OCI-LY7 (cell line): ENCODE measurements at regions not wholly inside any gene's neighbourhood (a gene's known extent, or its start where the extent isn't known, plus 50 kb on each side); places are given as distances from the start of the nearest gene placed in this dataset.

Experiments
- BruUV-seq: library from RNA; stranded (reverse); fragments of 400-500 nt; replicated peaks from 2 replicates; lab custom pipeline; 2021; lab: Mats Ljungman, UMichigan
- CTCF ChIA-PET: fragments of 300-600 bp; sonication (Branson Sonifier 250); formaldehyde crosslinking; loops from one replicate; lab custom pipeline; 2022; ENCODE audit warnings: antibody characterized with exemption; ENCODE audit not compliant: unreplicated experiment; lab: Charles Lee
- POLR2A ChIA-PET: fragments of 300-600 bp; sonication (Branson Sonifier 250); formaldehyde crosslinking; loops from one replicate; lab custom pipeline; 2022; ENCODE audit warnings: antibody characterized with exemption; lab: Charles Lee
- DNase-seq: peaks from one replicate; pipeline ENCODE4 v3.0.0-alpha.2; 2015; ENCODE audit warnings: low spot score
- H2AFZ ChIP-seq: fragments of 200-600 bp; sonication (generic), shearing (Covaris generic); 2 replicates; pipeline ENCODE4 v1.6.1; 2014; ENCODE audit warnings: mild to moderate bottlenecking, antibody characterized with exemption, low read length, moderate library complexity
- H3K27ac ChIP-seq: fragments of 200-600 bp; sonication (generic); 2 replicates; pipeline ENCODE4 v1.5.1; 2014; ENCODE audit warnings: mixed run types, low read depth, mild to moderate bottlenecking, moderate library complexity, low read length, inconsistent platforms; ENCODE audit not compliant: poor library complexity, severe bottlenecking
- H3K36me3 ChIP-seq: fragments of 200-600 bp; sonication (generic); 2 replicates; pipeline ENCODE4 v1.6.1; 2014; ENCODE audit warnings: mild to moderate bottlenecking, antibody characterized with exemption, low read length, moderate library complexity, mixed read lengths; ENCODE audit not compliant: insufficient read depth
- H3K4me1 ChIP-seq: fragments of 200-600 bp; sonication (generic); 2 replicates; pipeline ENCODE4 v1.5.1; 2014; ENCODE audit warnings: mild to moderate bottlenecking, low read length; ENCODE audit not compliant: insufficient read depth, poor library complexity, severe bottlenecking
- H3K4me2 ChIP-seq: fragments of 200-600 bp; sonication (generic); 2 replicates; pipeline ENCODE4 v1.6.1; 2014; ENCODE audit warnings: mild to moderate bottlenecking, low read length
- H3K4me3 ChIP-seq: fragments of 200-600 bp; sonication (generic); 2 replicates; pipeline ENCODE4 v1.5.1; 2014; ENCODE audit warnings: mild to moderate bottlenecking, low read depth, low read length; ENCODE audit not compliant: poor library complexity, severe bottlenecking
- H3K79me2 ChIP-seq: fragments of 200-600 bp; sonication (generic); 2 replicates; pipeline ENCODE4 v1.6.1; 2016; ENCODE audit warnings: low read depth, mild to moderate bottlenecking, low read length, moderate library complexity, mixed read lengths; ENCODE audit not compliant: insufficient read depth
- H3K9me2 ChIP-seq: fragments of 200-600 bp; sonication (generic); 2 replicates; pipeline ENCODE4 v1.6.1; 2016; ENCODE audit warnings: mild to moderate bottlenecking, low read length, mixed read lengths; ENCODE audit not compliant: insufficient read depth
- H3K9me3 ChIP-seq: fragments of 200-600 bp; sonication (generic); 2 replicates; pipeline ENCODE4 v1.6.1; 2014; ENCODE audit warnings: mild to moderate bottlenecking, mixed run types, low read length, mixed read lengths
- H4K20me1 ChIP-seq: fragments of 200-600 bp; sonication (generic); 2 replicates; pipeline ENCODE4 v1.6.1; 2014; ENCODE audit warnings: mild to moderate bottlenecking, antibody characterized with exemption, low read length, moderate library complexity, mixed read lengths; ENCODE audit not compliant: insufficient read depth
- EZH2phosphoT487 ChIP-seq: fragments of 200-600 bp; sonication (generic); IDR thresholded peaks from 2 replicates; pipeline ENCODE4 v1.6.1; 2018; ENCODE audit warnings: low read depth, borderline replicate concordance, mild to moderate bottlenecking, mixed run types, antibody characterized with exemption, low read length, moderate library complexity, mixed read lengths
- intact Hi-C: fragments of 100-400 bp; cut with micrococcal nuclease; formaldehyde crosslinking; loops from one replicate; pipeline ENCODE4 v1.10.0; 2022; ENCODE audit not compliant: unreplicated experiment
- TF ChIP-seq, protein P1 (sequence below): fragments of 200-600 bp; sonication (generic); conservative IDR thresholded peaks from 2 replicates; pipeline ENCODE4 v1.5.1; 2014; ENCODE audit warnings: mild to moderate bottlenecking, antibody characterized with exemption, low read length, moderate library complexity, mixed read lengths

DNA sequence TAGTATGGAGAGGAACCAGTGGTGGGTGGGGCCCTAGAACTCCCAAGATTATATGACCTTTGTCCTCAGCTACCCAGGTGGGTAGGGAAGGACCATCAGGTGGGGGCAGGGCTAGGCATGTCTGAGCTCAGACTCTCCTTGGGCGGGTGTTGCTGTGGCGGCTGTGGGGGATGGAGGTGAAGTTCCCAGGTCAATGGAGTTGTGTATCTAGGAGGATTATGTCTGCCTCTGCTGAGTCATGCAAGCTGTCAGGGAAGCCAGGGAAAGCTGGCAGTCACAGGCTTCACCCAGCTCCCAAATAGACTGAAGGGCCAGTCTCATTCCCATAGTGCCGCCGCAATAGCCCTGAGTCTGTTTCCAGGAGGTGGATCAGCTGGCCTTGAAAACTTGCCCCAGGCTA, 139.7 kb upstream of the CFAP20DC start:
- intact Hi-C loops, result no loop called here

DNA sequence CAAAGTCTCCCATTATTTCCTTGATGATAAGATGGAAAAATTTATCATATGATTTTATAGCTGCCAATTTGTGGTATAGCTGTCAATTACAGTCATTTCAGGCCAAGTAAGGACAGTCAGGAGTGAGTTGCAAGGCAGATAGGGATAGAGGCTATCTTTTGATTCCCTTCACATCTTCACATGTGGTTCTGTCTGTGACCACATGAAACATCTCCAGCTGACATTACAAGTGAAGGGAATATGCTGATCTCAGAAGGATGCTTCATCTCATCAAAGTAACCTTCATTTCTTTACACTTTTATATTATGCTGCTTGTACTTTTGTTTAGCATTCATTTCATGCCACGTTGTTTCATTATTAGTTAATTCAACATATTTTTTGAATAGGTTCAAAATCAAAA, 136.9 kb upstream of the CFAP20DC start:
- no TSS peak for BruUV-seq
- H3K27ac ChIP-seq, result no peak overlapping the region
- CTCF ChIA-PET, result no interaction called here
- TF ChIP-seq EZH2phosphoT487, result no peak
- TF ChIP-seq, protein P1, sequence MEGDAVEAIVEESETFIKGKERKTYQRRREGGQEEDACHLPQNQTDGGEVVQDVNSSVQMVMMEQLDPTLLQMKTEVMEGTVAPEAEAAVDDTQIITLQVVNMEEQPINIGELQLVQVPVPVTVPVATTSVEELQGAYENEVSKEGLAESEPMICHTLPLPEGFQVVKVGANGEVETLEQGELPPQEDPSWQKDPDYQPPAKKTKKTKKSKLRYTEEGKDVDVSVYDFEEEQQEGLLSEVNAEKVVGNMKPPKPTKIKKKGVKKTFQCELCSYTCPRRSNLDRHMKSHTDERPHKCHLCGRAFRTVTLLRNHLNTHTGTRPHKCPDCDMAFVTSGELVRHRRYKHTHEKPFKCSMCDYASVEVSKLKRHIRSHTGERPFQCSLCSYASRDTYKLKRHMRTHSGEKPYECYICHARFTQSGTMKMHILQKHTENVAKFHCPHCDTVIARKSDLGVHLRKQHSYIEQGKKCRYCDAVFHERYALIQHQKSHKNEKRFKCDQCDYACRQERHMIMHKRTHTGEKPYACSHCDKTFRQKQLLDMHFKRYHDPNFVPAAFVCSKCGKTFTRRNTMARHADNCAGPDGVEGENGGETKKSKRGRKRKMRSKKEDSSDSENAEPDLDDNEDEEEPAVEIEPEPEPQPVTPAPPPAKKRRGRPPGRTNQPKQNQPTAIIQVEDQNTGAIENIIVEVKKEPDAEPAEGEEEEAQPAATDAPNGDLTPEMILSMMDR, result no peak
- H2AFZ ChIP-seq, result no peak overlapping the region
- H3K4me3 ChIP-seq, result no peak overlapping the region
- no peak overlapping the region for H3K4me2 ChIP-seq
- H3K4me1 ChIP-seq, result no peaks in the 10 kb centered on the region
- H3K9me2 ChIP-seq, result no peaks in the 10 kb centered on the region
- H3K36me3 ChIP-seq, result no peaks in the 10 kb centered on the region
- POLR2A ChIA-PET, result no interaction called here
- no peaks in the 10 kb centered on the region for H3K79me2 ChIP-seq
- no peaks in the 10 kb centered on the region for H3K9me3 ChIP-seq
- H4K20me1 ChIP-seq, result no peaks in the 10 kb centered on the region
- intact Hi-C loops, result no loop called here
- no peak for DNase-seq

More for the DNA sequence above, 139.7 kb upstream of the CFAP20DC start:
- Histone ChIP-seq H3K27ac (no peak overlapping the region), H3K4me2 (no peak overlapping the region), H3K9me2 (no peaks in the 10 kb centered on the region), H3K79me2 (no peaks in the 10 kb centered on the region), H3K4me1 (no peaks in the 10 kb centered on the region), H3K9me3 (no peaks in the 10 kb centered on the region), H4K20me1 (no peaks in the 10 kb centered on the region), H2AFZ (no peak overlapping the region), H3K4me3 (no peak overlapping the region), H3K36me3 (no peaks in the 10 kb centered on the region)
- DNase-seq, result no peak
- ChIA-PET POLR2A (no interaction called here), CTCF (no interaction called here)
- BruUV-seq, result no TSS peak
- no peak for TF ChIP-seq EZH2phosphoT487
- TF ChIP-seq, protein P1, result no peak

DNA sequence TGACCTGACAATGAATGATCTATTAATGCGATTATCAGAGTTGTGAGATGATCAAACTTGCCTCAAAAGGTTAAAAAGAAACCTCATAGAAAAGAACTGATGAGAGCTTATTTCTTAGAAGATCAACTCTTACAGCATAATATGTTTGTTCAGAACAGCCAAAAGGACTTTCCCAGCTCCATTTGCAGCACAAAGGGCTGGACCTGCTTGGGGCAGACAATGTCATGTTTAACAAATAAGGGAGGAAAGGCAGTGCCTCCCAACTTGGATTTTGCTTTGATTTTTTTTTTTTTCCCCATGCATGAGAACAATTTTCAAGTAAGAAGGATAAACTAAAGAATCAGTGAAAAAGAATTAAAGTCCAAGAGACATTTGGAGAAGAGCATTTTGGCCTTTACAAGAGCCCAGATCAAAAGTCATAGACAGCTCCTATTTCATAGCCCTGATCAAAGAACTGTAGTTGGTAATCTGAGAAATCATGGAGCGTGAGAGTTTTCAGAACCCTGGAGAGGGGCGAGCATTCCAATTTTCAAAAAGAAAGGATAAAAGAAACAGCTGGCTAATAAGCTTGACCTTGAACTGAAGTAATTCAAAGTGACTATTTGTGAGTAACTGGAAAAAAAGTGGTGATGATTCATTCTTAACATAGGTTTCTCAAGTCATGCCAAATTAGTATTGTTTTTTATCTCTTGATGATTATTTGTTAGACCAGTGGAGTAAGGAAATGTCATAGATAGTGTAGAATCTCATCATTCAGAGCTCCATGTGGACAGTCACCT, 136.0 kb upstream of the CFAP20DC start:
- ChIA-PET CTCF (no interaction called here), POLR2A (no interaction called here)
- H4K20me1 ChIP-seq, result no peaks in the 10 kb centered on the region
- TF ChIP-seq, protein P1, result no peak
- H3K9me2 ChIP-seq, result no peaks in the 10 kb centered on the region
- H3K9me3 ChIP-seq, result no peaks in the 10 kb centered on the region
- H3K4me2 ChIP-seq, result no peak overlapping the region
- no peaks in the 10 kb centered on the region for H3K4me1 ChIP-seq
- intact Hi-C loops, result no loop called here
- no peak overlapping the region for H2AFZ ChIP-seq
- BruUV-seq, result no TSS peak
- no peaks in the 10 kb centered on the region for H3K36me3 ChIP-seq
- DNase-seq, result no peak
- H3K4me3 ChIP-seq, result no peak overlapping the region
- H3K79me2 ChIP-seq, result no peaks in the 10 kb centered on the region
- no peak overlapping the region for H3K27ac ChIP-seq
